ENCODE measurements at regions not wholly inside any gene's neighbourhood (a gene's known extent, or its start where the extent isn't known, plus 50 kb on each side); places are given as distances from the start of the nearest gene placed in this dataset.

- ChIA-PET CTCF (no interaction called here), POLR2A (no interaction called here)
- DNase-seq (ENCODE audit: extremely low spot score), result no peak
- no peak for TF ChIP-seq BHLHE40 (IDR thresholded peaks at IDR 0.05; ENCODE audit: borderline replicate concordance)
- no peak for TF ChIP-seq L3MBTL2 (conservative IDR thresholded peaks at IDR 0.05)
- TF ChIP-seq FOXA1 (IDR thresholded peaks at IDR 0.05), result no peak
- TF ChIP-seq ARNT (IDR thresholded peaks at IDR 0.05), result no peak
- TF ChIP-seq FOXM1 (IDR thresholded peaks at IDR 0.05; ENCODE audit: borderline replicate concordance), result no peak
- TF ChIP-seq FOXK2 (IDR thresholded peaks at IDR 0.05), result no peak
- TF ChIP-seq ZNF384 (IDR thresholded peaks at IDR 0.05), result no peak
- TF ChIP-seq NFRKB (IDR thresholded peaks at IDR 0.05), result no peak
- TF ChIP-seq HDGF (IDR thresholded peaks at IDR 0.05; ENCODE audit: borderline replicate concordance), result no peak
- TF ChIP-seq LEF1 (IDR thresholded peaks at IDR 0.05; ENCODE audit: borderline replicate concordance), result no peak
- TF ChIP-seq, protein P1, sequence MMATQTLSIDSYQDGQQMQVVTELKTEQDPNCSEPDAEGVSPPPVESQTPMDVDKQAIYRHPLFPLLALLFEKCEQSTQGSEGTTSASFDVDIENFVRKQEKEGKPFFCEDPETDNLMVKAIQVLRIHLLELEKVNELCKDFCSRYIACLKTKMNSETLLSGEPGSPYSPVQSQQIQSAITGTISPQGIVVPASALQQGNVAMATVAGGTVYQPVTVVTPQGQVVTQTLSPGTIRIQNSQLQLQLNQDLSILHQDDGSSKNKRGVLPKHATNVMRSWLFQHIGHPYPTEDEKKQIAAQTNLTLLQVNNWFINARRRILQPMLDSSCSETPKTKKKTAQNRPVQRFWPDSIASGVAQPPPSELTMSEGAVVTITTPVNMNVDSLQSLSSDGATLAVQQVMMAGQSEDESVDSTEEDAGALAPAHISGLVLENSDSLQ (IDR thresholded peaks at IDR 0.05), result no peak
- TF ChIP-seq TARDBP (IDR thresholded peaks at IDR 0.05), result no peak
- TF ChIP-seq ELF4 (IDR thresholded peaks at IDR 0.05), result no peak
Measured at GRCh38 chr1:87165177-87165576, 163.5 kb upstream of the LMO4 start.

DNA sequence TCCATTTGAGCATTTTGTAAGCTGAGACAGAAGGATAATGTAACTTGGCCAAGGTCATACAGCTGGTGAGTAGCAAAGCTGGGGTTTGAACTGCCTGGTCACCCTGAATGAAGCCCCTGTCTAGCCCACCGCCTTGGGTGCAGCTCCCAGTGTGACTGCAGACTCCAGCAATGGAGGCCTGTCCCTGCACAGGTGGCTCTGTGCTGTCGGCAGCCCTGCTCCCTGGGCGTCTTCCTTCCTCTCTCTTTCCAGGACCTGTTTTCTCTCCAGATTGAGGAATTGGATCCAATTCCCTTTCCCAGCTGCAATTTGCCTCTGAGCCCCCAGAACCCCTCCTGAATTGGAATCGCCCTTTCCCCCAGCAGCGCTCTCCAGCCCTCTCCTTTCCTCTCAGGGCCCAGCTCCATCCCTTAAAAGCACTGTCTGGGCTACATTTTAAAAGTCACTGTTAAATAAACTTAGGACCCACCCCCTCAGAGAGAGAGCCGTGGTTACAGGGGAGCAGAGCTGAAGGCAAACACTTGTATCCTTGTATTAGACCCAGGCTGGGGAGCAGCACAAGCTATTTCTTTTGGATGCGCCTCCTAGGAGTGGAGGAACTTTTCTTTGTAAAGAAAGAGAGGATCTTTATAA is 161.4 kb upstream of the LMO4 start:
- no peak for TF ChIP-seq CTBP1 (IDR thresholded peaks at IDR 0.05; ENCODE audit: borderline replicate concordance)
- TF ChIP-seq LEF1 (IDR thresholded peaks at IDR 0.05; ENCODE audit: borderline replicate concordance), result no peak
- no peak for TF ChIP-seq L3MBTL2 (conservative IDR thresholded peaks at IDR 0.05)
- TF ChIP-seq FOXM1 (IDR thresholded peaks at IDR 0.05; ENCODE audit: borderline replicate concordance), result no peak
- TF ChIP-seq, protein P1 (IDR thresholded peaks at IDR 0.05), result no peak
- TF ChIP-seq ARNT (IDR thresholded peaks at IDR 0.05), result no peak
- TF ChIP-seq NFRKB (IDR thresholded peaks at IDR 0.05), result no peak
- TF ChIP-seq ELF4 (IDR thresholded peaks at IDR 0.05), result no peak
- no peak for TF ChIP-seq HDGF (IDR thresholded peaks at IDR 0.05; ENCODE audit: borderline replicate concordance)
- TF ChIP-seq BHLHE40 (IDR thresholded peaks at IDR 0.05; ENCODE audit: borderline replicate concordance), result no peak
- no peak for TF ChIP-seq FOXA1 (IDR thresholded peaks at IDR 0.05)
- no peak for TF ChIP-seq SUZ12 (IDR thresholded peaks at IDR 0.05)
- TF ChIP-seq FOXK2 (IDR thresholded peaks at IDR 0.05), result no peak
- TF ChIP-seq TARDBP (IDR thresholded peaks at IDR 0.05), result no peak
- no peak for TF ChIP-seq SP1 (IDR thresholded peaks at IDR 0.05)
- TF ChIP-seq ZNF384 (IDR thresholded peaks at IDR 0.05), result no peak
- ChIA-PET CTCF (no interaction called here), POLR2A (interaction anchor here (0.7 kb wide), 1 partner anchor 628 kb away, joined by 3 read pairs; no protein-coding TSS in a partner anchor)
- no peak for DNase-seq (ENCODE audit: extremely low spot score)

DNA sequence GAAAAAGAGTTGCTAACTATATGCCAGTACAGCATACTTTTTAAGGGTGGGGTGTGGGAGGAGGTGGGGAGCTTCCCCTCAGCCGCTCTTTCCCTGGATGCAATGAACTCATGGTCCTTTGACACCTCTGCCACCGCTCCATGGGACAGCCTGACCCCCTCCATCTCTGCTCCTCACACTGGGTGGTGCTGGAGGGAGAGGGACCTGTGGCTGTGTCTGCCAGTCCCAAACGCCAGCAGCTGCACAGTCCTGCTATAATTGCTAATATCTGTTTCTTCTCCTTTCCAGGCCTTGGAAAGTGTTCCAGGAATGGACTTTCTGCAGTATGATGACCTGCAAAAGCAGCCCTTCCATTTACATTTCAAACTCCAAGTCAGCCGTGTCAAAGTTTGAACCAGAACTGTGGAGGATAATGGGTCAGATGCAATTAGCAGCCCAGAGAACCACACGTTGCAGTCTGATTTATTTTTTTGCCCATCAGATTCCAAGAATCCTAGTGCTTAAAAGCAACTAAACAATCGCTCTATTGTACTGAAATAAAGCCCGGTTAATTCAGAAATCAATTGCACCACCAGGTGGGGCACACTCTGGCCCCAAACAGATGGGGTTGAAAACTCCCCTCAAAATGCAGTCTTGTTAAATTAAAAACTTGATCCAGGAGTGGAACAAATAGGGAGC is 160.7 kb upstream of the LMO4 start:
- ChIA-PET CTCF (no interaction called here), POLR2A (interaction anchor here (0.7 kb wide), 1 partner anchor 627 kb away, joined by 3 read pairs; no protein-coding TSS in a partner anchor)
- TF ChIP-seq FOXM1 (IDR thresholded peaks at IDR 0.05; ENCODE audit: borderline replicate concordance), result no peak
- TF ChIP-seq SUZ12 (IDR thresholded peaks at IDR 0.05), result no peak
- TF ChIP-seq ZNF384 (IDR thresholded peaks at IDR 0.05), result no peak
- TF ChIP-seq FOXK2 (IDR thresholded peaks at IDR 0.05), result no peak
- TF ChIP-seq L3MBTL2 (conservative IDR thresholded peaks at IDR 0.05), result no peak
- no peak for TF ChIP-seq CTBP1 (IDR thresholded peaks at IDR 0.05; ENCODE audit: borderline replicate concordance)
- TF ChIP-seq, protein P1 (IDR thresholded peaks at IDR 0.05), result no peak
- TF ChIP-seq NFRKB (IDR thresholded peaks at IDR 0.05), result no peak
- no peak for TF ChIP-seq HDGF (IDR thresholded peaks at IDR 0.05; ENCODE audit: borderline replicate concordance)
- TF ChIP-seq LEF1 (IDR thresholded peaks at IDR 0.05; ENCODE audit: borderline replicate concordance), result no peak
- TF ChIP-seq ELF4 (IDR thresholded peaks at IDR 0.05), result no peak
- TF ChIP-seq FOXA1 (IDR thresholded peaks at IDR 0.05), result no peak
- no peak for TF ChIP-seq TARDBP (IDR thresholded peaks at IDR 0.05)
- TF ChIP-seq BHLHE40 (IDR thresholded peaks at IDR 0.05; ENCODE audit: borderline replicate concordance), result no peak
- no peak for TF ChIP-seq SP1 (IDR thresholded peaks at IDR 0.05)
- no peak for TF ChIP-seq ARNT (IDR thresholded peaks at IDR 0.05)
- no peak for DNase-seq (ENCODE audit: extremely low spot score)

GRCh38 chr1:87169263-87169910 is 159.3 kb upstream of the LMO4 start:
- DNase-seq (ENCODE audit: extremely low spot score), result no peak
- ChIA-PET CTCF (interaction anchor here (1.1 kb wide), 1 partner anchor 10 kb away, joined by 3 read pairs; no protein-coding TSS in a partner anchor), POLR2A (interaction anchor here (1.1 kb wide), 1 partner anchor 10 kb away, joined by 3 read pairs; no protein-coding TSS in a partner anchor)
- TF ChIP-seq LEF1 (IDR thresholded peaks at IDR 0.05; ENCODE audit: borderline replicate concordance), result no peak

DNA sequence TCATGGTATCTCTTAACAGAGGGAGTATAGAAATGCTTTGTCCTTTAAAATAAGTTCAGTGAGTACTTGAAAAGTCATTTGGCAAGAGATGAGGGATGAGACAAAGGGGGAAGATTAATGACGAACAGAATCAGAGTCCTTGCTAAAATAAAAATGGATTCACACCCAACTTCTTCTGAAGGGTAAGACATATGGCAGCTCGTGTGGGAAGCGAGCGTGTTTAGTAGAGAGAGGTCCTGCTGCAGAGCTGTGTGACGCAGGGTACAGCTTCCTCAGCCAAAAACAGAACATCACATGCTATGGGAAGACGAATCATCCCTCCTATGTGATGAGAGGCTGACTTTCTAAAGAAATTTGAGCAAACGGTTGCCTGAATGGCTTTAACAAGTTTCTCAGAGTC is 158.5 kb upstream of the LMO4 start:
- ChIA-PET POLR2A (no interaction called here), CTCF (no interaction called here)
- no peak for TF ChIP-seq SP1 (IDR thresholded peaks at IDR 0.05)
- TF ChIP-seq SUZ12 (IDR thresholded peaks at IDR 0.05), result no peak
- no peak for TF ChIP-seq BHLHE40 (IDR thresholded peaks at IDR 0.05; ENCODE audit: borderline replicate concordance)
- TF ChIP-seq CTBP1 (IDR thresholded peaks at IDR 0.05; ENCODE audit: borderline replicate concordance), result no peak
- TF ChIP-seq ARNT (IDR thresholded peaks at IDR 0.05), result no peak
- no peak for TF ChIP-seq ELF4 (IDR thresholded peaks at IDR 0.05)
- no peak for TF ChIP-seq L3MBTL2 (conservative IDR thresholded peaks at IDR 0.05)
- TF ChIP-seq NFRKB (IDR thresholded peaks at IDR 0.05), result no peak
- TF ChIP-seq LEF1 (IDR thresholded peaks at IDR 0.05; ENCODE audit: borderline replicate concordance), result no peak
- TF ChIP-seq TARDBP (IDR thresholded peaks at IDR 0.05), result no peak
- no peak for TF ChIP-seq HDGF (IDR thresholded peaks at IDR 0.05; ENCODE audit: borderline replicate concordance)
- TF ChIP-seq, protein P1 (IDR thresholded peaks at IDR 0.05), result no peak
- TF ChIP-seq FOXM1 (IDR thresholded peaks at IDR 0.05; ENCODE audit: borderline replicate concordance), result no peak
- no peak for TF ChIP-seq ZNF384 (IDR thresholded peaks at IDR 0.05)
- no peak for TF ChIP-seq FOXK2 (IDR thresholded peaks at IDR 0.05)
- no peak for TF ChIP-seq FOXA1 (IDR thresholded peaks at IDR 0.05)
- no peak for DNase-seq (ENCODE audit: extremely low spot score)
